ENCODE measurements at regions not wholly inside any gene's neighbourhood (a gene's known extent, or its start where the extent isn't known, plus 50 kb on each side); places are given as distances from the start of the nearest gene placed in this dataset.

DNA sequence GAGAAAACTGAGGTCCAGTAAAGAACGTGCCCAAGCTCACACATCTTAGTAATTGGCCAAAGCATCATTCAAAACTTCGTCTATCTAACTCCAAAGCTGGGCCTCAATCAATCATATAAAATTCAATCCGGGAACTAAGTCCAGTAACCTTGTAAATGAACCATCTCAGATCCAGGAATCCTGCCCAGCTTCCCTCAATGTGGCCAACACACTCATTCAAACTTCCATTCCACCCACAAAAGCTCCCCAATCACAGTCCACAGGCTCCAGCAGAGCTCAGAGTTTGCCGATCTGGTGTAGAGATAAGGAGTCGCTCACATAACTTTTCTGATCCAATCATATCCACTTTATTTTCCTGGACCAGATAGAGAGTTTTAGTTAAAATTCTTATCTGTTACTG is 144.8 kb downstream of the SPATA18 start:
- Histone ChIP-seq H3K27me3 (ENCODE audit: insufficient read depth, low read length) (0 out of 2 replicates have a peak, but pooled peaks cover 11% of the 10 kb centered on the region), H3K36me3 (ENCODE audit: control insufficient read depth in 1 of 2, insufficient read depth in 2 of 2, low read length in 2 of 2) (no peaks in the 10 kb centered on the region), H3K79me2 (ENCODE audit: insufficient read depth, low read length) (no peaks in the 10 kb centered on the region), H4K20me1 (ENCODE audit: insufficient read depth) (no peaks in the 10 kb centered on the region), H3K4me3 (replicated peaks in 1 of 2; ENCODE audit: low read depth in 1 of 2, low read length in 2 of 2) (no peak overlapping the region), H2AFZ (ENCODE audit: low read depth, low read length, poor library complexity, severe bottlenecking) (no peak overlapping the region), H3K9me3 (ENCODE audit: control insufficient read depth in 1 of 2, insufficient read depth in 1 of 2, low read depth in 1 of 2, low read length in 2 of 2) (no peaks in the 10 kb centered on the region), H3K9ac (ENCODE audit: low read length) (no peak overlapping the region), H3K4me1 (ENCODE audit: control insufficient read depth in 1 of 2, insufficient read depth in 2 of 2, low read length in 2 of 2) (no peaks in the 10 kb centered on the region), H3K27ac (ENCODE audit: low read depth, low read length) (no peak overlapping the region), H3K9me2 (ENCODE audit: insufficient read depth) (no peaks in the 10 kb centered on the region), H3K4me2 (ENCODE audit: low read length) (no peak overlapping the region)
- ChIA-PET RAD21 (ENCODE audit: low non-redundant PET in 1 of 2, low total read pairs in 2 of 2, uncharacterized antibody in 2 of 2, unreplicated experiment in 2 of 2) (no interaction called here), POLR2A (no interaction called here), CTCF (no interaction called here)
- intact Hi-C loops (cut with micrococcal nuclease) = no loop called here
- DNase-seq (ENCODE audit: low read depth, low spot score) = no peak
- no peak for ATAC-seq
- BruUV-seq (replicated peaks) = no TSS peak
- TF ChIP-seq, protein P1, sequence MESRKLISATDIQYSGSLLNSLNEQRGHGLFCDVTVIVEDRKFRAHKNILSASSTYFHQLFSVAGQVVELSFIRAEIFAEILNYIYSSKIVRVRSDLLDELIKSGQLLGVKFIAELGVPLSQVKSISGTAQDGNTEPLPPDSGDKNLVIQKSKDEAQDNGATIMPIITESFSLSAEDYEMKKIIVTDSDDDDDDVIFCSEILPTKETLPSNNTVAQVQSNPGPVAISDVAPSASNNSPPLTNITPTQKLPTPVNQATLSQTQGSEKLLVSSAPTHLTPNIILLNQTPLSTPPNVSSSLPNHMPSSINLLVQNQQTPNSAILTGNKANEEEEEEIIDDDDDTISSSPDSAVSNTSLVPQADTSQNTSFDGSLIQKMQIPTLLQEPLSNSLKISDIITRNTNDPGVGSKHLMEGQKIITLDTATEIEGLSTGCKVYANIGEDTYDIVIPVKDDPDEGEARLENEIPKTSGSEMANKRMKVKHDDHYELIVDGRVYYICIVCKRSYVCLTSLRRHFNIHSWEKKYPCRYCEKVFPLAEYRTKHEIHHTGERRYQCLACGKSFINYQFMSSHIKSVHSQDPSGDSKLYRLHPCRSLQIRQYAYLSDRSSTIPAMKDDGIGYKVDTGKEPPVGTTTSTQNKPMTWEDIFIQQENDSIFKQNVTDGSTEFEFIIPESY (IDR thresholded peaks at IDR 0.05; ENCODE audit: extremely low read depth, insufficient replicate concordance, low read length) = no peak
- TF ChIP-seq ZFX (IDR thresholded peaks at IDR 0.05) = no peak
- TF ChIP-seq, protein P2, sequence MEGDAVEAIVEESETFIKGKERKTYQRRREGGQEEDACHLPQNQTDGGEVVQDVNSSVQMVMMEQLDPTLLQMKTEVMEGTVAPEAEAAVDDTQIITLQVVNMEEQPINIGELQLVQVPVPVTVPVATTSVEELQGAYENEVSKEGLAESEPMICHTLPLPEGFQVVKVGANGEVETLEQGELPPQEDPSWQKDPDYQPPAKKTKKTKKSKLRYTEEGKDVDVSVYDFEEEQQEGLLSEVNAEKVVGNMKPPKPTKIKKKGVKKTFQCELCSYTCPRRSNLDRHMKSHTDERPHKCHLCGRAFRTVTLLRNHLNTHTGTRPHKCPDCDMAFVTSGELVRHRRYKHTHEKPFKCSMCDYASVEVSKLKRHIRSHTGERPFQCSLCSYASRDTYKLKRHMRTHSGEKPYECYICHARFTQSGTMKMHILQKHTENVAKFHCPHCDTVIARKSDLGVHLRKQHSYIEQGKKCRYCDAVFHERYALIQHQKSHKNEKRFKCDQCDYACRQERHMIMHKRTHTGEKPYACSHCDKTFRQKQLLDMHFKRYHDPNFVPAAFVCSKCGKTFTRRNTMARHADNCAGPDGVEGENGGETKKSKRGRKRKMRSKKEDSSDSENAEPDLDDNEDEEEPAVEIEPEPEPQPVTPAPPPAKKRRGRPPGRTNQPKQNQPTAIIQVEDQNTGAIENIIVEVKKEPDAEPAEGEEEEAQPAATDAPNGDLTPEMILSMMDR (IDR thresholded peaks at IDR 0.05 in 2 of 3, conservative IDR thresholded peaks at IDR 0.05 in 1 of 3; ENCODE audit: borderline replicate concordance in 1 of 3, insufficient read depth in 1 of 3, low read depth in 2 of 3, low read length in 2 of 3) = no peak
- TF ChIP-seq EGR1 (IDR thresholded peaks at IDR 0.05; ENCODE audit: low read depth) = no peak
- TF ChIP-seq ZNF274 (IDR thresholded peaks at IDR 0.05; ENCODE audit: low read depth, low read length) = no peak
- no peak for TF ChIP-seq JUND (IDR thresholded peaks at IDR 0.05)
- TF ChIP-seq, protein P3, sequence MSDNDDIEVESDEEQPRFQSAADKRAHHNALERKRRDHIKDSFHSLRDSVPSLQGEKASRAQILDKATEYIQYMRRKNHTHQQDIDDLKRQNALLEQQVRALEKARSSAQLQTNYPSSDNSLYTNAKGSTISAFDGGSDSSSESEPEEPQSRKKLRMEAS (IDR thresholded peaks at IDR 0.05) = no peak
- no peak for TF ChIP-seq SIN3A (IDR thresholded peaks at IDR 0.05; ENCODE audit: low read depth)
- no peak for TF ChIP-seq EZH2phosphoT487 (IDR thresholded peaks at IDR 0.05; ENCODE audit: borderline replicate concordance)
- TF ChIP-seq FOSL1 (IDR thresholded peaks at IDR 0.05; ENCODE audit: low read depth) = no peak
- TF ChIP-seq POLR2A (IDR thresholded peaks at IDR 0.05; ENCODE audit: borderline replicate concordance, extremely low read depth, insufficient read depth, insufficient read length) = no peak
- TF ChIP-seq, protein P4, sequence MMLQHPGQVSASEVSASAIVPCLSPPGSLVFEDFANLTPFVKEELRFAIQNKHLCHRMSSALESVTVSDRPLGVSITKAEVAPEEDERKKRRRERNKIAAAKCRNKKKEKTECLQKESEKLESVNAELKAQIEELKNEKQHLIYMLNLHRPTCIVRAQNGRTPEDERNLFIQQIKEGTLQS (IDR thresholded peaks at IDR 0.05) = no peak
- no peak for TF ChIP-seq RAD21 (IDR thresholded peaks at IDR 0.05; ENCODE audit: low read depth)
- no peak for TF ChIP-seq SRF (IDR thresholded peaks at IDR 0.05; ENCODE audit: low read depth)
- no peak for TF ChIP-seq SP1 (IDR thresholded peaks at IDR 0.05; ENCODE audit: low read depth)
